ENCODE measurements at regions not wholly inside any gene's neighbourhood (a gene's known extent, or its start where the extent isn't known, plus 50 kb on each side); places are given as distances from the start of the nearest gene placed in this dataset.
"Not testable (repeated sequence)": the region's sequence is repeated elsewhere in the genome, so short reads cannot be mapped to it uniquely, and the experiment has no call there.

DNA sequence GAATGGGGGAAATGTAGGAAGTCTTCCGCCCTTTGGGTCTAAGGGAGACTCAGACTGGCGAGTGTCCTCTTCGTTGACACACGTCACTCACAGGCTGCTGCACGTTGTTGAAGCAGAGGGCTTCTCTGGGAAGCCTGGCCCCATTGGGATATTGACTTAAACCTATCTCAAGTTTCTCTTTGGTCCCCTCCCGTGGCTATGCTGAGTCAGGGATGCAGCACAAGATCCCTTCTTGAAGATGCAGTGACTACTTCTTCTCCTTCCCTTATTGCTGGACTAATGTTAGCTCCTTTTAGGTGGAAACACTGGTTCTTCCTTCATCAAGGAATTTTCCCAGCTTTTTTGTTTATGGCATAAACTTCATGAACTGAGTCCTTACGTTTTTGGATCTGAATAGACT lies 89.8 kb upstream of the CCDC71L start:
- no peak for DNase-seq

DNA sequence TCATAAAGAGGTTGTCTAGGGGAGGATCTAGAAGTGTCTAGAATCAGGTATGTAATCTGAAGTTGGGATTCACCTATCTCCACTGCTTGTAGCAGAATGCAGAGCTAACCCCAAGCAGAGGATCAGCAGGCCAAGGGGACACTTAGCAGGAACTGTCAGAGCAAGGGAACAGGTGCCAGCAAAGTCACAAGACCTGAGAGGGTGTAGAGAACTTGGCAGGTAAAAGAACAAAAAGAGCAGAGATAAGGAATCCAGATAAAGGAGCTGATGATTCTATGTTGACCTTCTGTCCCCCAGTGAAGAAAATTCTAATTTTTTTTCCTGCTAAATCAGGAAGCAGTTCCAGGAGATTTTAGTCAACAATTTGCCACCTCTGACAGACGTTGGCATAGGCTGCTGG lies 91.4 kb upstream of the CCDC71L start:
- no peak for DNase-seq

DNA sequence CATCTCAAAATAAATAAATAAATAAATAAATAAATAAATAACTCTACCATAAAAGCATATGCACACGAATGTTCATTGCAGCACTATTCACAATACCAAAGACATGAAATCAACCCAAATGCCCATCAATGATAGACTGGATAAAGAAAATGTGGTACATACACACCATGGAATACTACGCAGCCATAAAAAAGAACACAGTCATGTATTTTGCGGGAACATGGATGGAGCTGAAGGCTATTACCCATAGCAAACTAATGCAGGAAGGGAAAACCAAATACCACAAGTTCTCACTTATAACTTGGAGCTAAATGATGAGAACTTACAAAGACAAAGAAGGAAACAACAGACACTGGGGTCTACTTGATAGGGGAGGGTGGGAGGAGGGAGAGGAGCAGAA lies 94.1 kb upstream of the CCDC71L start:
- DNase-seq: not testable (repeated sequence)

DNA sequence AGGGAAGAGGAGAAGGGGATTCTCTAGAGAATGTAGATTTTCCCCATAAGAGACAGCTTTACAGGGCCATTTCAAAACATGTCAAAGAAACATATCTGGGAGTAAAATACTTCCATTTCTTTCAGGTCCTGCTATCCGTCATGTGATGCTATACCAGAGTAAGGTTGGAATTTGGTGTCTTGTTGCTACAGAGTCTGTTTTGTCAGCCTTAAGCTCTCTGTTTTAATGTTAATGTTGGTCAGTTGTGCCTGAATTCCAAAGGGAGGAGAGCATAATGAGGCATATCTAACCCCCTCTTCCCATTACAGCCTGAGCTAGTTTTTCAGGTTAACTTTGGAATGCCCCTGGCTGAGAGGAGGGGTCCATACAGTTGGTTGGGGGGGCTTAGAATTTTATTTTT lies 94.7 kb upstream of the CCDC71L start:
- no peak for DNase-seq

DNA sequence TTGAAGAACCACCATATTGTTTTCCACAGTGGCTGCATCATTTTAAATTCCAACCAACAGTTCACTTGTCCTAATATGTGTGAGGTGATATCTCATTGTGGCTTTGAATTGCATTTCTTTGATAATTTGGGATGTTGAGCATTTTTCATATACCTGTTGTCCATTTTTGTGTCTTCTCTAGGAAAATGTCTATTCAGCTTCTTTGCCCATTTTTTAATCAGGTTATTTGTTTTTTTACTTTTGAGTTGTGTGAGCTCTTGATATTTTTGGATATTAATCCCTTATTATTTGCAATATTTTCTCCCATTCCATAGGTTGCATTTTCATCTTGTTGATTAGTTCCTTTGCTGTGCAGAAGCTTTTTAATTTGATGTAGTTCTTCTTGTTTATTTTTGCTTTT lies 95.1 kb upstream of the CCDC71L start:
- DNase-seq: no peak

DNA sequence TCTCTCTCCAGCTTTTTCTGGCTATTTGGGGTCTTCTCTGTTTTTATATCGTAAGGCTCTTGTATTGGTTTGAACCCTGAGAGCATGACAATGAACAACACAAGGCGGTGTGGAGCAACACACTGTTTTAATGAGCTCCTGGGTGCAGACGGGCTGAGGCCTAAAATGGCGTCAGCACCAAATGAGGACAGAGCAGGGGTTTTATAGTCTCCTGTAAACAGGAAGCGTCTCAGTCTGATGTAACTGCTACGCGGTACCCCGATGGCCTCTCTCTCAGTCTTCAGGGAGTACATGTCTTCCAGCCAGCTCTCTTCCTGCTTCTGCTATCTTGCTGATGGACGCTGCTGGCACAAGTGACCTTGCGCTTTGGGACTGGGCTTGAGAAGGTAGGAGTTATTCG lies 95.9 kb upstream of the CCDC71L start:
- DNase-seq: no peak

DNA sequence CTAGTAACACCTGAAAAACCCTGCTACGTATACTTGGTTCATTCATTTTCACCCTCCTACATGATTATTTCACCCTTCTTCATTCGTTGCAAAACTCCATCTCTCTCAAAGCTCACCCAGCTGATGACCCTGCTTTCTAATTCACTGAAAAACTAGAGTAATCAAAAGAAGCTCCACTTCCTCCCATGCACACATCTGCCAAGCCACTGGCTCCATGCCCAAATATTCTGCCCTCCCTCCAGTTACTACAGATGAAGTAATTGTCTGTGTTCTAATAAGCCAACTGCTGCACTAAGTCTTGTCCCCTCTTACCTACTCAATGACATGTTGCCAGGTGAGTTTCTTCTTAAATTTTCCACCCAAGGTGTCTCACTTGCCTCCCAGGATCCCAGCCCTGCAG lies 96.9 kb upstream of the CCDC71L start:
- DNase-seq: no peak

DNA sequence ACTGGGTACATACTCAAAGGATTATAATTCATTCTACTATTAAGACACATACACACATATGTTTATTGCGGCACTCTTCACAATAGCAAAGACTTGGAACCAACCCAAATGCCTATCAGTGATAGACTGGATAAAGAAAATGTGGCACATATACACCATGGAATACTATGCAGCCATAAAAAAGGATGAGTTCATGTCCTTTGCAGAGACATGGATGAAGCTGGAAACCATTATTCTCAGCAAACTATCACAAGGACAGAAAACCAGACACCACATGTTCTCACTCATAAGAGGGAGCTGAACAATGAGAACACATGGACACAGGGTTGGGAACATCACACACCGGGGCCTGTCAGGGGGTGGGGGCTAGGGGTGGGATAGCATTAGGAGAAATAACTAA lies 101.9 kb upstream of the CCDC71L start:
- DNase-seq: not testable (repeated sequence)

DNA sequence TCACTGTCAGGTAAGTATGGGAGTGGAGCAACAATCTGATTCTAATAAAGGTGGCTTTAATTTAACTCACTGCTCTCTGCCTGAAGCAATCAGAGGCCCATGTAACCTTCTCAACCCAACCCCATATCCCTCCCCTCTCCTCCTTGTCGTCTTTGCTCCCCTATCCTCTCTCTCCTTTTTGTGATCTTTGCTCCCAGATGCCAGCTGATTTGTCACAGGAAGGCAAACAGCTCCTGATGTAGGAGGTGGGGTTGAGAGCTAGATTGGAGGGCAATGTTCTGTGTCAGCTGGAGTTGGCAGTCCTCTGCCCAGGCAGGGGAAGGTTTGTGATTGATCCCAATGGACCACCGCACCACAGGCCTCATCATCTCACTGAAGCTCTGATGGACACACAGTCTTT lies 101.4 kb upstream of the PIK3CG start:
- DNase-seq: no peak

DNA sequence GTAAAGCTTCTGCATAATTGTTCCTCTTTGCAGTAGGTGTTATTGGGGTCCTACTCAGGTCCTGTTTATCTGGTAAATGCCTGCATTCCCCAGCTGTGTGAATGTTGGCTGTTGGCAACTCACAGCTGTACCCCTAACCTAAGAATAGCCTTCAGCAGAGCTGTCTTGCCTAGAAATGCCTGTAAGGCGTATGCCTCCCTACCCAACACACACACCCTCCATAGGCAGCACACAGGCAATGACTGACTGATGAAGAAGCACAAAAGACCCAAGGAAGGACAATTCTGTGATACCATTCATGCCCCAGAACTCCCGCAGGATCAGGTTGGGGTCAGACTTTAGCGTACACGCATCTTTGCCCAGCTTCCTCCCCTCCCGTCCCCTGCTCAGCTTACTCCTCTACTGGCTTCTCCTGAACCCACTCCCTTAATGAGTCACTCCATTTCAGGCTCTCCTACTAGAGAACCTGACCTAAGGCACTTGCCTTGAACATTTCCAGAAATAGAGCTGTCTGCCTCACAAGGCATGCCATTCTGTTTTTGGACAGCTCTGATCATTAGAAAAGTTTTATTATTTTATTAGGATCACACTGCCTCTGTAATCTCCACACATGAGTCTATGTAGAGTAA lies 99.2 kb upstream of the PIK3CG start:
- no peak for DNase-seq

DNA sequence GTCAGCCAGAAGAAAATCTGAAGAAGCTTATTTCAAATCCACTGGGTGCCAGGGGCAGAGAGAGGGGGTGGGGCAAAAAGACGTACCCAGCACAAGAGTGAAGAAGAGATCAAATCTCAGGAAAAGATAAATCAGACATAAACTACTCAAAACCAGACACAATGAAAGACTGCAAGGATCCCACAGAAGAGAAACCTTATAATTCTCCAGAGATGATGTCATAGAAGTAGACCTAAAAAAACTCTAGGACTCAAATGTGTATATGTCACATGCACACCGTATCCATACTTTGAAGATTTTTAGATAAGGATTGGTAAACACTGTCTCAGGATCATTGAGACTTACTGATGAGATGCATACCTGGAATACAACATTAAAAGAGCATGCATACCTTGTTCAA lies 98.5 kb upstream of the PIK3CG start:
- no peak for DNase-seq

DNA sequence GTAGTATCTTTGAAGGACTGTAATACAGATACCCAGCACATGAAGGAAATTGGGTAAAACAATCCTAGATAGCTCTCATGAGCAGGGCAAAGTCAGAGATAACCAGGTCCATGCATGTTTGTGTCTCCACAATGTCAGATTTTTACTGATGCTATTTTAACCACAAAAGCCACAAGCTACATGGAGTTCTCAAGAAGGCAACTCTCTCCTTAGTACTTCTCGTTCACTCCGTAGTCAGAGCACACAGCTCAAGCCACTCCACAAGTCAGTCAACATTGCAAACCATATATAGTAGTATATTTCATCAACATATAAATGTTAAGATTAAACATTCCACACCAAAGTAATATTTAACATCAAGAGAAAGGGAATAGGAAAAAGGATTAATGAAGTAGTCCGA lies 98.0 kb upstream of the PIK3CG start:
- no peak for DNase-seq

DNA sequence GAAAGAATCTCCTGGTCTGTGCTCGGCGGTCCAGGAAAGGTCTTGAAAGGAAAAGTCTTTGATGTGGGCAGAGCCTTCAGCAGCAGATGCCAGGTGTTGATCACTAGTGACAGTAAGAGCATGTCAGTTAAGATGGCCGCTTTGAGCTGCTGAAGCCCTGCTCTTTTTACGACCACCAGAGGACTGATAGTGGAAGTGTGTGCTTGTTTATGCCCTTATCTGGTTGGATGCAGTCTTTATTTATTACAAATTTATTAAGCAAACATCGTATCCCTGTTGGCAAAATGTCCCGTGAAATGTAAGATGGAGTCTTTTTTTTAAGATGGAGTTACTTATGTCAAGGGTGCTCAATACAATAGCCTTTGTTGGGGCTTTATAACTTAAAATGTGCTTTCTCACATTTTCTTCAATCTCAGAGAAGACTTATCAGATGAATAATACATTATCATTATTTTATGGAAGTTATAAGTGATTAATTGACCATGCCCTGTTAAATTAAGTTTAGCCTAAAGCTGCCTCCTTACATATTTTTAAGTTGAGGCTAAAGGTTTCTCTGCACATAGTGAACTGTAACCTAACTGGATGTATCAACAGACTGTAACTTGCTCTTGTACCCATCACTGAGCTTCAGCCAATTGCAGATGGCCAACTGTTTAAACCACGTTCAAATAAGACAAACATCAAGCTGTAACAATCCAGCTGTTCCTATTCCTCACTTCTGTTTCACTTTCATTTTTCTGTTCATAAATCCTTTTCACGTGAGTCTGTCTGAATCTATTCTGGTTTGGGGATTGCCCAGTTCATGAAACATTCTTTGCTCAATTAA lies 97.4 kb upstream of the PIK3CG start:
- DNase-seq: peak; percentile 30

DNA sequence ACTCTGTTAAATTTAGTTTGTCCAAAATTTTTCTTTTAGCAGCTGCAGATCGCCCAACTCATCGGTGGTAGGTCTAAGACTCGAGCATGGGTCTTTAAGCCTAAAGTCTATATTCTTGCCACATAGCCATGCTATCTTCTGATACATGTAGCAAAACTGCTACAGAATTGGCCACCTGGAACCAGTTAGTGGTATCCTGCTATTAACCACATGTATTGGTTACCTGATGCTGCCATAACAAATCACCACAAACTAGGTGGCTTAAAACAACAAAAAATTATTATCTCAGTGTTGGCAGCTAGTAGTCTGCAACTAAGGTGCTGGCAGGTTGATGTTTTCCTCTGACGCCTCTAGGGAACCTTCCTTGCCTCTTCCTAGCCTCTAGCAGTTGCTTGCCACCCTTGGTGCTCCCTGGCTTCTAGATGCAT lies 96.7 kb upstream of the PIK3CG start:
- peak; percentile 20 for DNase-seq

DNA sequence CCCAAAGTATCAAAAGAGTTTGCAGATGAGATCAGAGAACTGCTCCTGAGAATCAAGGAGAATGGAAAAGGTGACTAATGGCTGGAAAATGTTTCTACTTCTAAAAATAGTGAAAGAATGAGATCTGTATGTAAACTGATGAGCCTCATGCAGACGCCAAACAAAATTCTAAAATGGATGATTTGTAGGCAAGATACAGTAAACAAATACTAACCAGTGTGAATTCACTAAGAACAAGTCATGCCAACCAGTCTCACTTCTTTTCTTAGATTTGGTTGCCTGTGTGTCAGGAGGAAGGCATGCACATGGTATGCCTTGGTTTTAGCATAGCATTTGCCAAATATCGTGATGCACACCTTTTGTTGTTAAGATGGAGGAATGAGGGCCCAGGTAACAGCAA lies 94.9 kb upstream of the PIK3CG start:
- DNase-seq: no peak

DNA sequence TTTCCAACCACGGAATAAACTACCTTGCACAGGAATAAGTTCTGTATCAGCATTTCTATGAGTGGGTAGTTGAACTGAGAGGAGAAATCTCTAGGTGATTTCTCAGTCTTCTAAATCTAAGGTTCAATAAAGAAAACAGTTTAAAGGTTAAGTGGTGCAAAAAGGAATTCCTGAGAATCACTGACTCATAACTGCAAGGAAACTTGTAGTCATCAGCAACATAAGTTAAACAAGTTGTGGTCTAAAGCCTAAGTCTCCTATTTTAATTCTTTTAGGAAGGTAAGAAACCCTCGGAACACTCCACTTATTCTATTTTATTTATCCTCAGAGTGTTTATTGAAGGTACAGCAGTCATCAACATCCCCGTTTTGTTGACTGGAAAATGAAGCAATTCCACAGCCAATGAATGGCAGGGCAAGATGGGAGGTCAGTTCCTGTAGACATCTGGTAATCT lies 92.4 kb upstream of the PIK3CG start:
- peak; percentile 24 for DNase-seq

DNA sequence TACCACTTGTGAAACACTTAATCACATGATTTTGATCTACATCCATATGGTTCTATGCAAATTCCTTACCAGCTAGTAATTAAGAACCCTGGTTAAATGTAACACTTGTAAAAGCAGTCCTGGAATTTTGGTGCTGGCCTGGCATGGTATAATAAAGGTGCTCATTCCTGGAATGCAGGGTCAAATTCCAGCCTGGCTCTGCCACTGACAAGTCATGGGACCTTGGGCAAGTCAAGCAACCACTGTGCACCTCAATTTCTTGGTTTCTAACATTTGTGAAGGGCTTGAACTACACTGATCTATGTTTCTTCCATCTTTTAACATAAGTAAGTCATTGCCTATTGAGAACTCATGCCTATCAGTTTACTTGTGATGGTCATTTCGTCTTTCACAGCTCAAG lies 91.9 kb upstream of the PIK3CG start:
- DNase-seq: no peak

DNA sequence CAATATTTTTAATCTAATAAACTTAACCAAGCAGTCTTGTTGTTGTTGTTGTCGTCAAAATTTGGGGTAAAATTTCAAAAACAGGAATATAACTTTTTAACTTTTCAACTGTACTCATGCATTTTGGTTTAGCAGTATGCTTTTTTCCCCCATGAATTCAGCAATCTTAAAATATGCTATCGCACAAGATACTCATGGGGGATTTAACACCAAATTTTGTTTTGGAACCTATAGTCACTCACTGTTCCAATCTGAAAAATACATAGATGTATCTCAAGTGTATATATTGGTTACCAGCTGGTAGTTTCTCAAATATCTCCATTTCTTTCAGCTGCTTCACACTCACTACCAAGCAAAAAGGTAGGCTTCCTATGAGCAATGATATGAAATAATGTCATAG lies 91.4 kb upstream of the PIK3CG start:
- DNase-seq: no peak

DNA sequence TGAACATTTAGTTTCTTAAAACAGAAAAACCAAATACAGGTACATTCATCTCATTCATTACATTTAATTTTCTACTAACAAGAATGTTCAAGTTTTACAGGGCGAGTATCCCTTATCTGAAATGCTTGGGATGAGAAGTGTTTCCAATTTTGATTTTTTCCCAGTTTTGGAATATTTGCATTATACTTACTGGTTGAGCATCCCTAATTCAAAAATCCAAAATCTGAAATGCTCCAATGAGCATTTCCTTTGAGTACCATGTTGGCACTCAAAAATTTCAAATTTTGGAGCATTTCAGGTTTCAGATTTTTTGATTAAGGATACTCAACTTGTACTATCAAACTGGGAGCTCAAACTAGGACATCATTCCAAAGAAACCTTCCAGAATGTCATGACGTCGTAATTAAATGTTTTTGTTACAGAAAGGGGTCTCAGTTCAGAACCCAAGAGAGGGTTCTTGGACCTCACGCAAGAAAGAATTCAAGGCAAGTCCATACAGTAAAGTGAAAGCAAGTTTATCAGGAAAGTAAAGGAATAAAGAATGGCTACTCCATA lies 90.8 kb upstream of the PIK3CG start:
- no peak for DNase-seq

DNA sequence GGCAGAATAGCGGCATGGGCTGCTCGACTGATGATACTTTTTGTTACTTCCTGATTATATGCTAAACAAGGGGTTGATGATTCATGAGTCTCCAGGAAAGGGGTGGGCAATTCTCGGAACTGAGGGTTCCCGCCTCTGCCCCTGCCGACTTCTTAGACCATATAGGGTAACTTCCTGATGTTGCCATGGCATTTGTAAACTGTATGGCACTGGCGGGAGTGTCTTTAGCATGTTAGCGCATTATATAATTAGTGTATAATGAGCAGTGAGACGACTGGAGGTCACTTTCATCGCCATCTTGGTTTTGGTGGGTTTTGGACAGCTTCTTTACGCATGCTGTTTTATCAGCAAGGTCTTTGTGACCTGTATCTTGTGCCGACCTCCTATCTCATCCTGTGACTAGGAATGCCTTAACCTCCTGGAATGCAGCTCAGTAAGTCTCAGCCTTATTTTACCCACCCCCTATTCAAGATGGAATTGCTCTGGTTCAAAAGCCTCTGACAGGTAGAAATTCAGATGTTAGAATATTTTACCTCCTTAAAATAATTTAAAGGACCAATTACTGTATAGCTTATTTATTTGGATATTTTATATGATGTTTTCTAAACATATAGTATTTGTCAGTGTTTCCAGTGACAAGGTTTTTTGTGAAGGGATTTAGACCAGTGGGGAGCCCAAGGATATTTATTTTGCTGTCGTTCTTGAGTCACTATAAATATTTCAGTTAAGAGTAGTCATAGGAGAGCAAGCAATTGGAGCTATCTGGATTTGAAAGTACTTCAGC lies 90.1 kb upstream of the PIK3CG start:
- DNase-seq: peak; percentile 11

DNA sequence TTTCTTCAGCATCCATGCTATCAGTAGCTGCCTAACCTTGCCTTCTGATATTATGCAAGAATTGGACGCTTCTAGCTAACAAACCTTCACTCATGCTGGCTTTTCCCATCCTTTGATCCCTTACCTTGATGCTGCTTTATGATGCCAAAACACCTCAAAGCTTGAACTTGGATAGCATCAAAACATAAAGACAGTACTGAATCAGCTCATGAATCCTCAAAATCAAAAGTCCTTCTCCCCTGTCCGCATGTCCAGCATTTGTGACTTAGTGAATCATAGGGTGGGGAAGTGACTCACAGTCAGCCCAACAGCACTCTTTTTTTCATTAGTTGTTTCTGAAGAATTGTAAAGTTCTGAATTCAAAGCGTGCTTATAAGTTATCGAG lies 89.5 kb upstream of the PIK3CG start:
- no peak for DNase-seq

DNA sequence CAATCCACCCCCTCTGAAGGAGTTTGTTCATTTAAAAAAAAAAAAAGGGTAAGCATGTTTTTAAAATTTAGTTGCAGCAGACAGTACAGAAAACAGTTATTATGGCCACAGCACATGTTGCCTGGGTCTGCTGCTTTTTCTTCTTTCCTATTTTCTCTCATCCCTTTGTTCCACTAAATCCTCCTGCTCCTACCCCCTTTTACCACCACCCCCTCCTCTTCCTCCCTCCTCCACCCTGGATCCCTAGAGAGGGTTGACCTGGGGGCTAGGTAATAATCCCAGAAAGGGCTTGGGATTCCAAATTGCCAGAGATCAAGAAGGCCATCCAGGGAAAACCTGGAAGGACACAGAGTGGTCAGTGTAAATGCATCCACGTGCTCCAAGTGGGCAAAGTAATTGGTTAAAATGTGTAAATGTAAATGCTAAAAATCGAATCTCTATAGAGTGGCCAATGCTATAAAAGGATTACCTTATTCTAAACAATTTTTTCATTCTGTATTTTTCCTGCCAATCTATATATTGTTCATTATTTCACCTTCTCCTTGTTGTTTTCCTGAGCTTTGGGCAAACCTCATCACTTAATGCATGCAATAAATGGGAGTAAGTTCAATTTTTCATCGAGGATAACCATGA lies 89.0 kb upstream of the PIK3CG start:
- no peak for DNase-seq

Data from CD4-positive, alpha-beta T cell treated with Interleukin-4 for 4 hours (primary cell).